Body of pancreas (tissue), 4 donors: ENCODE measurements at regions not wholly inside any gene's neighbourhood (a gene's known extent, or its start where the extent isn't known, plus 50 kb on each side); places are given as distances from the start of the nearest gene placed in this dataset.

Experiments
- CTCF ChIP-seq, 7 experiments: fragments of 450-650 bp in 4 of 7; fragments of 200-600 bp in 3 of 7; sonication (generic) in 3 of 7; IDR thresholded peaks; one replicate each; pipeline ENCODE4 v1.5.1; 2016 to 2019; ENCODE audit warnings: antibody characterized with exemption in 7 of 7
- POLR2A ChIP-seq, 3 donors: fragments of 450-650 bp; IDR thresholded peaks; one replicate each; pipeline ENCODE4 v1.6.1; 2016; ENCODE audit warnings: antibody characterized with exemption in 3 of 3, mild to moderate bottlenecking in 2 of 3

GRCh38 chr12:18981732-18982131 lies 147.8 kb upstream of the PLEKHA5 start:
- TF ChIP-seq CTCF (IDR thresholded peaks at IDR 0.05) (no peak), POLR2A (IDR thresholded peaks at IDR 0.05) (no peak)
